WTC11 (cell line): ENCODE measurements at regions not wholly inside any gene's neighbourhood (a gene's known extent, or its start where the extent isn't known, plus 50 kb on each side); places are given as distances from the start of the nearest gene placed in this dataset.

Experiments
- ATAC-seq: fragments of 200-7000 bp; cut with Tn5 transposase; 2 replicates; pipeline ENCODE4 v1.10.0; 2021; ENCODE audit warnings: mild to moderate bottlenecking, moderate library complexity
- CTCF ChIA-PET: fragments of 300-600 bp; sonication (Branson Sonifier 250); formaldehyde crosslinking; loops from one replicate; lab custom pipeline; 2021; ENCODE audit warnings: antibody characterized with exemption; lab: Charles Lee
- POLR2A ChIA-PET: fragments of 350-600 bp; sonication (Branson Sonifier 250); formaldehyde crosslinking; loops from one replicate; lab custom pipeline; 2021; ENCODE audit warnings: antibody characterized with exemption; lab: Charles Lee
- DNase-seq: peaks from one replicate; pipeline ENCODE4 v3.0.0; 2021; ENCODE audit warnings: low spot score
- H3K27ac Mint-ChIP-seq: 2 replicates; pipeline ENCODE4 v1.8.0; 2021; ENCODE audit warnings: mixed read lengths
- H3K27me3 Mint-ChIP-seq: 2 replicates; pipeline ENCODE4 v1.8.0; 2021; ENCODE audit warnings: low read depth, mild to moderate bottlenecking, moderate library complexity, mixed read lengths
- H3K36me3 Mint-ChIP-seq: 2 replicates; pipeline ENCODE4 v1.8.0; 2021; ENCODE audit warnings: mixed read lengths
- H3K4me1 Mint-ChIP-seq: 2 replicates; pipeline ENCODE4 v1.8.0; 2022; ENCODE audit warnings: mixed read lengths
- H3K4me3 Mint-ChIP-seq: 2 replicates; pipeline ENCODE4 v1.8.0; 2021; ENCODE audit warnings: mild to moderate bottlenecking, moderate library complexity, mixed read lengths
- H3K9me3 Mint-ChIP-seq: 2 replicates; pipeline ENCODE4 v1.8.0; 2021; ENCODE audit warnings: mixed read lengths
- CDX4 ChIP-seq: fragments of 250-450 bp; sonication (Bioruptor Pico); IDR thresholded peaks from 2 replicates; pipeline ENCODE4 v1.9.0; 2021; ENCODE audit warnings: moderate library complexity, mild to moderate bottlenecking, inconsistent platforms, borderline replicate concordance
- E2F4 ChIP-seq: sonication (generic); formaldehyde crosslinking; IDR thresholded peaks from 2 replicates; pipeline ENCODE4 v1.8.1; 2022; ENCODE audit warnings: low read depth, mild to moderate bottlenecking, moderate library complexity, missing genetic modification reagents, borderline replicate concordance
- EMX1 ChIP-seq: fragments of 250-450 bp; sonication (Bioruptor Pico); IDR thresholded peaks from 2 replicates; pipeline ENCODE4 v1.8.0; 2021; ENCODE audit warnings: mild to moderate bottlenecking
- FOXJ3 ChIP-seq: sonication (generic); formaldehyde crosslinking; IDR thresholded peaks from 2 replicates; pipeline ENCODE4 v1.9.0; 2021; ENCODE audit warnings: missing genetic modification reagents, mild to moderate bottlenecking, borderline replicate concordance
- OVOL2 ChIP-seq: fragments of 250-450 bp; sonication (Bioruptor Pico); IDR thresholded peaks from 2 replicates; pipeline ENCODE4 v1.9.0; 2021; ENCODE audit warnings: mild to moderate bottlenecking, borderline replicate concordance
- PRDM15 ChIP-seq: sonication (generic); formaldehyde crosslinking; IDR thresholded peaks from 2 replicates; pipeline ENCODE4 v1.8.0; 2022; ENCODE audit warnings: missing genetic modification reagents
- PREB ChIP-seq: sonication (generic); formaldehyde crosslinking; IDR thresholded peaks from 2 replicates; pipeline ENCODE4 v1.8.1; 2022; ENCODE audit warnings: mild to moderate bottlenecking, missing genetic modification reagents, moderate library complexity, borderline replicate concordance
- ZBTB21 ChIP-seq: sonication (generic); formaldehyde crosslinking; IDR thresholded peaks from 2 replicates; pipeline ENCODE4 v1.8.1; 2023; ENCODE audit warnings: mild to moderate bottlenecking, missing genetic modification reagents, borderline replicate concordance
- ZNF138 ChIP-seq: sonication (generic); formaldehyde crosslinking; conservative IDR thresholded peaks from 2 replicates; pipeline ENCODE4 v1.8.1; 2022; ENCODE audit warnings: mild to moderate bottlenecking, moderate library complexity, missing genetic modification reagents
- ZNF232 ChIP-seq: sonication (generic); formaldehyde crosslinking; IDR thresholded peaks from 2 replicates; pipeline ENCODE4 v1.8.0; 2022; ENCODE audit warnings: mild to moderate bottlenecking, missing genetic modification reagents
- ZNF281 ChIP-seq: sonication (generic); formaldehyde crosslinking; IDR thresholded peaks from 2 replicates; pipeline ENCODE4 v1.8.0; 2023; ENCODE audit warnings: mild to moderate bottlenecking, missing genetic modification reagents
- TF ChIP-seq, protein P1 (sequence below): fragments of 250-450 bp; sonication (Bioruptor Pico); IDR thresholded peaks from 2 replicates; pipeline ENCODE4 v1.9.0; 2021; ENCODE audit warnings: mild to moderate bottlenecking, borderline replicate concordance
- TF ChIP-seq, protein P2 (sequence below): sonication (generic); formaldehyde crosslinking; IDR thresholded peaks from 2 replicates; pipeline ENCODE4 v1.8.0; 2022; ENCODE audit warnings: mild to moderate bottlenecking, missing genetic modification reagents
- TF ChIP-seq, protein P3 (sequence below): sonication (generic); formaldehyde crosslinking; IDR thresholded peaks from 2 replicates; pipeline ENCODE4 v1.8.0; 2022; ENCODE audit warnings: mild to moderate bottlenecking, missing genetic modification reagents
- TF ChIP-seq, protein P4 (sequence below): sonication (generic); formaldehyde crosslinking; IDR thresholded peaks from 2 replicates; pipeline ENCODE4 v1.8.1; 2023; ENCODE audit warnings: mild to moderate bottlenecking, missing genetic modification reagents, moderate library complexity
- TF ChIP-seq, protein P5 (sequence below): sonication (generic); formaldehyde crosslinking; IDR thresholded peaks from 2 replicates; pipeline ENCODE4 v1.8.1; 2023; ENCODE audit warnings: mild to moderate bottlenecking, missing genetic modification reagents
- TF ChIP-seq, protein P6 (sequence below): fragments of 250-450 bp; sonication (Bioruptor Pico); IDR thresholded peaks from 2 replicates; pipeline ENCODE4 v1.9.0; 2021; ENCODE audit warnings: mild to moderate bottlenecking

DNA sequence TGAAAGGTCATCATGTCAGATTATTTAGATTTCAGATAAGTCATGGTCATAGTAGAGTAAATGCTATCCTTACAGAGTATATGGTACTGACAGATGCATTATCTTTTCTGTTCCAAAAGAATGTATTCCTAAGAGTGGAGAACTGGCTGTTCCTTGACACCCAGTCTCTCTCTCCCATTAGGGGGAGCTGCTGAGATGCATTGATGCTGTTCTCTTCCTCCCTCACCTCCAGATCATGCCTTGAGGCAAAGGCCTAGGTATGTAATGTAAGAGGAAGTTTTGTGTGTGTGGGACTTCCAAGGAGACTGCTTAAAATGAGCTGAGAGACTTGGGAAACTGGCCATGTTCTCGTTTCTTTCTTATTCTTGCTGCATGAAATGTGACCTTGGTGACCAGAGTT lies 979.5 kb upstream of the CELF4 start (continued):
- TF ChIP-seq, protein P1, sequence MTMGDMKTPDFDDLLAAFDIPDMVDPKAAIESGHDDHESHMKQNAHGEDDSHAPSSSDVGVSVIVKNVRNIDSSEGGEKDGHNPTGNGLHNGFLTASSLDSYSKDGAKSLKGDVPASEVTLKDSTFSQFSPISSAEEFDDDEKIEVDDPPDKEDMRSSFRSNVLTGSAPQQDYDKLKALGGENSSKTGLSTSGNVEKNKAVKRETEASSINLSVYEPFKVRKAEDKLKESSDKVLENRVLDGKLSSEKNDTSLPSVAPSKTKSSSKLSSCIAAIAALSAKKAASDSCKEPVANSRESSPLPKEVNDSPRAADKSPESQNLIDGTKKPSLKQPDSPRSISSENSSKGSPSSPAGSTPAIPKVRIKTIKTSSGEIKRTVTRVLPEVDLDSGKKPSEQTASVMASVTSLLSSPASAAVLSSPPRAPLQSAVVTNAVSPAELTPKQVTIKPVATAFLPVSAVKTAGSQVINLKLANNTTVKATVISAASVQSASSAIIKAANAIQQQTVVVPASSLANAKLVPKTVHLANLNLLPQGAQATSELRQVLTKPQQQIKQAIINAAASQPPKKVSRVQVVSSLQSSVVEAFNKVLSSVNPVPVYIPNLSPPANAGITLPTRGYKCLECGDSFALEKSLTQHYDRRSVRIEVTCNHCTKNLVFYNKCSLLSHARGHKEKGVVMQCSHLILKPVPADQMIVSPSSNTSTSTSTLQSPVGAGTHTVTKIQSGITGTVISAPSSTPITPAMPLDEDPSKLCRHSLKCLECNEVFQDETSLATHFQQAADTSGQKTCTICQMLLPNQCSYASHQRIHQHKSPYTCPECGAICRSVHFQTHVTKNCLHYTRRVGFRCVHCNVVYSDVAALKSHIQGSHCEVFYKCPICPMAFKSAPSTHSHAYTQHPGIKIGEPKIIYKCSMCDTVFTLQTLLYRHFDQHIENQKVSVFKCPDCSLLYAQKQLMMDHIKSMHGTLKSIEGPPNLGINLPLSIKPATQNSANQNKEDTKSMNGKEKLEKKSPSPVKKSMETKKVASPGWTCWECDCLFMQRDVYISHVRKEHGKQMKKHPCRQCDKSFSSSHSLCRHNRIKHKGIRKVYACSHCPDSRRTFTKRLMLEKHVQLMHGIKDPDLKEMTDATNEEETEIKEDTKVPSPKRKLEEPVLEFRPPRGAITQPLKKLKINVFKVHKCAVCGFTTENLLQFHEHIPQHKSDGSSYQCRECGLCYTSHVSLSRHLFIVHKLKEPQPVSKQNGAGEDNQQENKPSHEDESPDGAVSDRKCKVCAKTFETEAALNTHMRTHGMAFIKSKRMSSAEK: no peak
- TF ChIP-seq, protein P2, sequence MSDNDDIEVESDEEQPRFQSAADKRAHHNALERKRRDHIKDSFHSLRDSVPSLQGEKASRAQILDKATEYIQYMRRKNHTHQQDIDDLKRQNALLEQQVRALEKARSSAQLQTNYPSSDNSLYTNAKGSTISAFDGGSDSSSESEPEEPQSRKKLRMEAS (CRISPR knock-in tag): no peak

- H3K36me3 Mint-ChIP-seq: peaks cover 2% of the 10 kb centered on the region; the same call in 1 of the 2 replicates
- H3K4me3 Mint-ChIP-seq: no peak overlapping the region
- no peak for DNase-seq
- no peak overlapping the region for H3K27ac Mint-ChIP-seq
- ChIA-PET CTCF (no interaction called here), POLR2A (no interaction called here)
- H3K27me3 Mint-ChIP-seq: no peaks in the 10 kb centered on the region
- peaks cover 9% of the 10 kb centered on the region; the same call in 1 of the 2 replicates for H3K9me3 Mint-ChIP-seq
- peaks cover 13% of the 10 kb centered on the region for H3K4me1 Mint-ChIP-seq
- ATAC-seq: no peak
- TF ChIP-seq OVOL2 (CRISPR knock-in tag) (no peak), PREB (CRISPR knock-in tag) (no peak), E2F4 (no peak), PRDM15 (CRISPR knock-in tag) (no peak), FOXJ3 (CRISPR knock-in tag) (no peak), ZNF138 (CRISPR knock-in tag) (no peak), CDX4 (CRISPR knock-in tag) (no peak), EMX1 (CRISPR knock-in tag) (no peak), ZBTB21 (CRISPR knock-in tag) (no peak), ZNF232 (CRISPR knock-in tag) (no peak), ZNF281 (CRISPR knock-in tag) (no peak)
- TF ChIP-seq, protein P3, sequence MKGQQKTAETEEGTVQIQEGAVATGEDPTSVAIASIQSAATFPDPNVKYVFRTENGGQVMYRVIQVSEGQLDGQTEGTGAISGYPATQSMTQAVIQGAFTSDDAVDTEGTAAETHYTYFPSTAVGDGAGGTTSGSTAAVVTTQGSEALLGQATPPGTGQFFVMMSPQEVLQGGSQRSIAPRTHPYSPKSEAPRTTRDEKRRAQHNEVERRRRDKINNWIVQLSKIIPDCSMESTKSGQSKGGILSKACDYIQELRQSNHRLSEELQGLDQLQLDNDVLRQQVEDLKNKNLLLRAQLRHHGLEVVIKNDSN (CRISPR knock-in tag): no peak
- TF ChIP-seq, protein P4, sequence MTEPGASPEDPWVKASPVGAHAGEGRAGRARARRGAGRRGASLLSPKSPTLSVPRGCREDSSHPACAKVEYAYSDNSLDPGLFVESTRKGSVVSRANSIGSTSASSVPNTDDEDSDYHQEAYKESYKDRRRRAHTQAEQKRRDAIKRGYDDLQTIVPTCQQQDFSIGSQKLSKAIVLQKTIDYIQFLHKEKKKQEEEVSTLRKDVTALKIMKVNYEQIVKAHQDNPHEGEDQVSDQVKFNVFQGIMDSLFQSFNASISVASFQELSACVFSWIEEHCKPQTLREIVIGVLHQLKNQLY: no peak
- TF ChIP-seq, protein P2 (CRISPR knock-in tag): no peak
- TF ChIP-seq, protein P5, sequence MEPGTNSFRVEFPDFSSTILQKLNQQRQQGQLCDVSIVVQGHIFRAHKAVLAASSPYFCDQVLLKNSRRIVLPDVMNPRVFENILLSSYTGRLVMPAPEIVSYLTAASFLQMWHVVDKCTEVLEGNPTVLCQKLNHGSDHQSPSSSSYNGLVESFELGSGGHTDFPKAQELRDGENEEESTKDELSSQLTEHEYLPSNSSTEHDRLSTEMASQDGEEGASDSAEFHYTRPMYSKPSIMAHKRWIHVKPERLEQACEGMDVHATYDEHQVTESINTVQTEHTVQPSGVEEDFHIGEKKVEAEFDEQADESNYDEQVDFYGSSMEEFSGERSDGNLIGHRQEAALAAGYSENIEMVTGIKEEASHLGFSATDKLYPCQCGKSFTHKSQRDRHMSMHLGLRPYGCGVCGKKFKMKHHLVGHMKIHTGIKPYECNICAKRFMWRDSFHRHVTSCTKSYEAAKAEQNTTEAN (CRISPR knock-in tag): no peak
- TF ChIP-seq, protein P6, sequence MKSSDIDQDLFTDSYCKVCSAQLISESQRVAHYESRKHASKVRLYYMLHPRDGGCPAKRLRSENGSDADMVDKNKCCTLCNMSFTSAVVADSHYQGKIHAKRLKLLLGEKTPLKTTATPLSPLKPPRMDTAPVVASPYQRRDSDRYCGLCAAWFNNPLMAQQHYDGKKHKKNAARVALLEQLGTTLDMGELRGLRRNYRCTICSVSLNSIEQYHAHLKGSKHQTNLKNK (CRISPR knock-in tag): no peak
Measured at GRCh38 chr18:38539856-38540255, 974.3 kb upstream of the CELF4 start.
